Testis (tissue), 2 donors: ENCODE measurements at regions not wholly inside any gene's neighbourhood (a gene's known extent, or its start where the extent isn't known, plus 50 kb on each side); places are given as distances from the start of the nearest gene placed in this dataset.

Experiments
- DNase-seq: peaks from one replicate; pipeline ENCODE4 v3.0.0-alpha.2; 2019
- H3K27ac ChIP-seq, 2 donors: fragments of 200-600 bp; sonication (generic); one replicate each; pipeline ENCODE4 v1.5.1; 2019
- H3K27me3 ChIP-seq: fragments of 200-600 bp; sonication (generic); one replicate; pipeline ENCODE4 v1.5.1; 2019
- H3K36me3 ChIP-seq: fragments of 200-600 bp; sonication (generic); one replicate; pipeline ENCODE4 v1.5.1; 2017; ENCODE audit warnings: low read depth; ENCODE audit errors: missing control alignments
- H3K4me1 ChIP-seq: fragments of 200-600 bp; sonication (generic); one replicate; pipeline ENCODE4 v1.5.1; 2019
- H3K4me3 ChIP-seq, 2 donors: fragments of 200-600 bp; sonication (generic); one replicate each; pipeline ENCODE4 v1.5.1; 2017 to 2019
- H3K9me3 ChIP-seq: fragments of 200-600 bp; sonication (generic); one replicate; pipeline ENCODE4 v1.5.1; 2017
- CTCF ChIP-seq, 3 experiments: fragments of 450-650 bp in 2 of 3; fragments of 200-600 bp in 1 of 3; sonication (generic) in 1 of 3; IDR thresholded peaks; one replicate each; pipeline ENCODE4 v1.5.1; 2016 to 2019; ENCODE audit warnings: antibody characterized with exemption in 3 of 3, mild to moderate bottlenecking in 2 of 3, moderate library complexity in 1 of 3
- POLR2A ChIP-seq: fragments of 450-650 bp; IDR thresholded peaks from one replicate; pipeline ENCODE4 v1.6.1; 2017; ENCODE audit warnings: antibody characterized with exemption, mild to moderate bottlenecking, moderate library complexity
- WGBS, 2 donors: methylation state at CpG; one replicate each; pipeline ENCODE4 v1.1.5; 2018; 5-methylcytosine and 5-hydroxymethylcytosine counted together
- intact Hi-C: fragments of 100-400 bp; cut with DNase I; formaldehyde crosslinking; loops from one replicate; pipeline ENCODE4 v1.15.1; 2023; ENCODE audit warnings: low total_unique reads

GRCh38 chr12:19890024-19890423 is 450.7 kb downstream of the AEBP2 start:
- no peak overlapping the region for H3K4me3 ChIP-seq
- no peaks in the 10 kb centered on the region for H3K9me3 ChIP-seq
- H3K36me3 ChIP-seq = no peaks in the 10 kb centered on the region
- no peak overlapping the region for H3K27ac ChIP-seq
- H3K4me1 ChIP-seq = no peaks in the 10 kb centered on the region
- intact Hi-C loops = no loop called here
- TF ChIP-seq CTCF (IDR thresholded peaks at IDR 0.05) (no peak), POLR2A (no peak)
- no peaks in the 10 kb centered on the region for H3K27me3 ChIP-seq
- no peak for DNase-seq

GRCh38 chr12:19891936-19892591 is 452.8 kb downstream of the AEBP2 start:
- WGBS, 2 donors = 72 to 86% methylated on average over 4 of the region's 4 CpGs
- no peak for TF ChIP-seq CTCF (IDR thresholded peaks at IDR 0.05)
- Histone ChIP-seq H3K27me3 (no peaks in the 10 kb centered on the region), H3K36me3 (no peaks in the 10 kb centered on the region), H3K9me3 (no peaks in the 10 kb centered on the region), H3K4me1 (no peaks in the 10 kb centered on the region), H3K4me3 (no peak overlapping the region), H3K27ac (no peak overlapping the region)
- no peak for DNase-seq
- intact Hi-C loops = no loop called here

GRCh38 chr12:19893514-19893913 is 454.2 kb downstream of the AEBP2 start:
- no peaks in the 10 kb centered on the region for H3K36me3 ChIP-seq
- H3K27me3 ChIP-seq = no peaks in the 10 kb centered on the region
- H3K27ac ChIP-seq = no peak overlapping the region
- H3K4me3 ChIP-seq = no peak overlapping the region
- no peaks in the 10 kb centered on the region for H3K9me3 ChIP-seq
- intact Hi-C loops = no loop called here
- no peaks in the 10 kb centered on the region for H3K4me1 ChIP-seq
- 83 to 85% methylated on average over 1 of the region's 1 CpG for WGBS, 2 donors
- TF ChIP-seq CTCF (IDR thresholded peaks at IDR 0.05) = peak in 1 of 3 experiments; percentile 7
- no peak for TF ChIP-seq POLR2A
- DNase-seq = no peak

- no peaks in the 10 kb centered on the region for H3K36me3 ChIP-seq
- 81% methylated on average over 1 of the region's 1 CpG for WGBS, 2 donors
These were observed 454.8 kb downstream of the AEBP2 start for GRCh38 chr12:19894050-19894449.

More at GRCh38 chr12:19894050-19894449, 454.8 kb downstream of the AEBP2 start:
- Histone ChIP-seq H3K27ac (no peak overlapping the region), H3K27me3 (no peaks in the 10 kb centered on the region), H3K4me3 (no peak overlapping the region), H3K4me1 (no peaks in the 10 kb centered on the region), H3K9me3 (no peaks in the 10 kb centered on the region)
- no peak for TF ChIP-seq CTCF (IDR thresholded peaks at IDR 0.05)
- no peak for TF ChIP-seq POLR2A
- no peak for DNase-seq
- intact Hi-C loops = no loop called here
